Endothelial cell of umbilical vein (primary cell): ENCODE measurements at regions not wholly inside any gene's neighbourhood (a gene's known extent, or its start where the extent isn't known, plus 50 kb on each side); places are given as distances from the start of the nearest gene placed in this dataset.

ENCODE experiments used
- BruUV-seq: library from RNA; stranded (reverse); fragments of 400-500 nt; replicated peaks from 2 replicates; lab custom pipeline; 2021; lab: Mats Ljungman, UMichigan
- CTCF ChIA-PET: fragments of 300-600, 350-600 bp; sonication (Branson Sonifier 250); formaldehyde crosslinking; loops from one replicate; lab custom pipeline; 2021; ENCODE audit warnings: antibody characterized with exemption, inconsistent platforms; lab: Charles Lee
- POLR2A ChIA-PET: fragments of 300-600, 350-600 bp; sonication (Branson Sonifier 250); formaldehyde crosslinking; loops from one replicate; lab custom pipeline; 2021; ENCODE audit warnings: antibody characterized with exemption, inconsistent platforms; lab: Charles Lee
- DNase-seq: peaks from one replicate; pipeline ENCODE4 v3.0.0-alpha.2; 2011; ENCODE audit warnings: low read depth, low spot score
- FAIRE-seq: peaks from 2 replicates; lab custom pipeline; 2011; peaks lifted over from hg19 to GRCh38; lab: Jason Lieb, UNC
- H2AFZ ChIP-seq: 2 replicates; pipeline ENCODE4 v1.6.0; 2012; ENCODE audit warnings: low read depth, low read length, control low read depth, inconsistent platforms
- H3K27ac ChIP-seq: 2 replicates; pipeline ENCODE4 v1.5.1; 2011; ENCODE audit warnings: low read depth, mild to moderate bottlenecking, control low read depth, low read length, moderate library complexity; ENCODE audit not compliant: insufficient read depth
- H3K27me3 ChIP-seq, 2 experiments: 2 replicates each; pipeline versions ENCODE4 v1.6.0 to v1.6.1; 2011; ENCODE audit warnings: low read length in 2 of 2, mixed read lengths in 1 of 2; ENCODE audit not compliant: control insufficient read depth in 2 of 2, insufficient read depth in 2 of 2
- H3K36me3 ChIP-seq, 2 experiments: 2 replicates in 1 of 2; 3 replicates in 1 of 2; pipeline ENCODE4 v1.5.1; 2011; ENCODE audit warnings: low read length in 2 of 2, mild to moderate bottlenecking in 1 of 2, moderate library complexity in 1 of 2; ENCODE audit not compliant: control insufficient read depth in 2 of 2, insufficient read depth in 2 of 2; ENCODE audit errors: extremely low read depth in 1 of 2
- H3K4me1 ChIP-seq: 3 replicates; pipeline ENCODE4 v1.5.1; 2011; ENCODE audit warnings: mild to moderate bottlenecking, low read length; ENCODE audit not compliant: control insufficient read depth, insufficient read depth; ENCODE audit errors: extremely low read depth
- H3K4me2 ChIP-seq: 2 replicates; pipeline ENCODE4 v1.6.1; 2011; ENCODE audit warnings: low read length, control low read depth, mixed read lengths; ENCODE audit not compliant: insufficient read depth
- H3K4me3 ChIP-seq, 3 experiments: fragments of 200-600 bp in 1 of 3; sonication (generic), shearing (Covaris generic) in 1 of 3; replicated peaks in 1 of 3; 2 replicates each; pipeline ENCODE4 v1.5.1; 2011 to 2016; ENCODE audit warnings: control low read depth in 3 of 3, low read length in 3 of 3, mild to moderate bottlenecking in 2 of 3, inconsistent platforms in 1 of 3, low read depth in 1 of 3, moderate library complexity in 1 of 3; ENCODE audit not compliant: insufficient read depth in 1 of 3
- H3K79me2 ChIP-seq: 2 replicates; pipeline ENCODE4 v1.6.0; 2012; ENCODE audit warnings: low read length, inconsistent platforms; ENCODE audit not compliant: control insufficient read depth, insufficient read depth
- H3K9ac ChIP-seq: replicated peaks from 2 replicates; pipeline ENCODE3; 2011; ENCODE audit warnings: low read length, control low read depth; ENCODE audit not compliant: insufficient read depth; ENCODE audit errors: extremely low read depth
- H3K9me1 ChIP-seq: replicated peaks from 3 replicates; pipeline ENCODE4 v1.6.0; 2011; ENCODE audit warnings: mild to moderate bottlenecking, low read length; ENCODE audit not compliant: control insufficient read depth, insufficient read depth; ENCODE audit errors: extremely low read depth
- H3K9me3 ChIP-seq: replicated peaks from 2 replicates; pipeline ENCODE4 v1.5.1; 2012; ENCODE audit warnings: low read length, inconsistent platforms; ENCODE audit not compliant: control insufficient read depth, insufficient read depth
- H4K20me1 ChIP-seq: replicated peaks from 2 replicates; pipeline ENCODE3; 2011; ENCODE audit warnings: mild to moderate bottlenecking, low read length; ENCODE audit not compliant: control insufficient read depth, insufficient read depth; ENCODE audit errors: extremely low read depth
- CTCF ChIP-seq, 2 donors: IDR thresholded peaks; 1 replicate in 1 of 2; 2 replicates in 1 of 2; pipeline ENCODE4 v1.5.1; 2011; ENCODE audit warnings: low read length in 2 of 2, mild to moderate bottlenecking in 2 of 2, moderate library complexity in 2 of 2, control low read depth in 1 of 2, inconsistent platforms in 1 of 2, low read depth in 1 of 2; ENCODE audit not compliant: insufficient read depth in 1 of 2; ENCODE audit errors: extremely low read depth in 1 of 2
- EZH2 ChIP-seq: IDR thresholded peaks from 2 replicates; pipeline ENCODE4 v1.6.1; 2012; ENCODE audit warnings: borderline replicate concordance, low read depth, mild to moderate bottlenecking, moderate library complexity, low read length, inconsistent platforms; ENCODE audit not compliant: severe bottlenecking
- FOS ChIP-seq: IDR thresholded peaks from 2 replicates; pipeline ENCODE4 v1.6.1; 2011; ENCODE audit warnings: mild to moderate bottlenecking, low read length, moderate library complexity, borderline replicate concordance; ENCODE audit not compliant: insufficient read depth
- GATA2 ChIP-seq: IDR thresholded peaks from 2 replicates; pipeline ENCODE4 v1.7.0; 2011; ENCODE audit warnings: low read depth, mild to moderate bottlenecking, moderate library complexity, mixed read lengths, low read length; ENCODE audit not compliant: insufficient read length, insufficient read depth
- JUN ChIP-seq: IDR thresholded peaks from 2 replicates; pipeline ENCODE4 v1.6.1; 2011; ENCODE audit warnings: borderline replicate concordance, low read depth; ENCODE audit not compliant: insufficient read length, insufficient read depth
- MAX ChIP-seq: IDR thresholded peaks from 2 replicates; pipeline ENCODE4 v1.6.1; 2011; ENCODE audit not compliant: insufficient read depth, insufficient read length
- MYC ChIP-seq: IDR thresholded peaks from one replicate; pipeline ENCODE4 v1.6.1; 2011; ENCODE audit warnings: mild to moderate bottlenecking, low read depth, low read length
- POLR2A ChIP-seq: IDR thresholded peaks from 2 replicates; pipeline ENCODE4 v1.6.1; 2012; ENCODE audit warnings: low read depth, mild to moderate bottlenecking, control low read depth, low read length
- POLR2AphosphoS5 ChIP-seq: IDR thresholded peaks from 2 replicates; pipeline ENCODE4 v1.6.1; 2012; ENCODE audit warnings: low read depth, mild to moderate bottlenecking, control low read depth, low read length, moderate library complexity; ENCODE audit not compliant: insufficient read depth
- dilution Hi-C: fragments of 300-500 bp; cut with MboI; formaldehyde crosslinking; loops from one replicate; pipeline ENCODE4 v1.15.0; 2019; ENCODE audit warnings: low sequenced_read_pairs; ENCODE audit not compliant: extremely low pct_ligation_motif_present
- intact Hi-C: fragments of 100-400 bp; cut with micrococcal nuclease; formaldehyde crosslinking; loops from one replicate; pipeline ENCODE4 v1.10.0; 2022

- no peak overlapping the region for H3K9ac ChIP-seq
- FAIRE-seq = no peak
- intact Hi-C loops = no loop called here
- H3K9me1 ChIP-seq = no peaks in the 10 kb centered on the region
- BruUV-seq = no TSS peak
- TF ChIP-seq MYC = no peak
- no peak for TF ChIP-seq POLR2AphosphoS5
- no peak for TF ChIP-seq CTCF (IDR thresholded peaks at IDR 0.05; ENCODE audit: extremely low read depth in 1 of 2, insufficient read depth in 1 of 2, low read depth in 1 of 2, low read length in 2 of 2)
- TF ChIP-seq MAX = no peak
- TF ChIP-seq JUN = no peak
- no peak for TF ChIP-seq FOS
- TF ChIP-seq EZH2 = no peak
- TF ChIP-seq GATA2 = no peak
- no peak for TF ChIP-seq POLR2A
- DNase-seq = no peak
- ChIA-PET POLR2A (no interaction called here), CTCF (no interaction called here)
- dilution Hi-C loops = no loop called here
- H2AFZ ChIP-seq = no peak overlapping the region
- no peak overlapping the region for H3K27ac ChIP-seq
- no peak overlapping the region for H3K4me3 ChIP-seq
- no peaks in the 10 kb centered on the region for H3K36me3 ChIP-seq
- H3K4me2 ChIP-seq = no peak overlapping the region
- no peaks in the 10 kb centered on the region for H3K79me2 ChIP-seq
- H3K4me1 ChIP-seq = peaks cover 17% of the 10 kb centered on the region
- H4K20me1 ChIP-seq = no peaks in the 10 kb centered on the region
- no peaks in the 10 kb centered on the region for H3K9me3 ChIP-seq
- no peaks in the 10 kb centered on the region for H3K27me3 ChIP-seq
Measured at GRCh38 chr1:219365451-219365850, 191.8 kb downstream of the LYPLAL1 start.
